Loucy (cell line): ENCODE measurements at regions not wholly inside any gene's neighbourhood (a gene's known extent, or its start where the extent isn't known, plus 50 kb on each side); places are given as distances from the start of the nearest gene placed in this dataset.
"Not testable (repeated sequence)": the region's sequence is repeated elsewhere in the genome, so short reads cannot be mapped to it uniquely, and the experiment has no call there.

Experiments used
- H2AFZ ChIP-seq: fragments of 200-600 bp; sonication (generic); 2 replicates; pipeline ENCODE4 v1.6.0; 2016; ENCODE audit warnings: antibody characterized with exemption, mild to moderate bottlenecking, low read length, moderate library complexity
- H3F3A ChIP-seq: fragments of 200-600 bp; 2 replicates; pipeline ENCODE4 v1.6.0; 2016; ENCODE audit warnings: antibody characterized with exemption, low read depth, mild to moderate bottlenecking
- H3K27me3 ChIP-seq: fragments of 200-600 bp; sonication (generic); 2 replicates; pipeline ENCODE4 v1.6.1; 2014; ENCODE audit warnings: low read length, mild to moderate bottlenecking; ENCODE audit not compliant: insufficient read depth, poor library complexity, severe bottlenecking
- H3K36me3 ChIP-seq: fragments of 200-600 bp; sonication (generic); 2 replicates; pipeline ENCODE4 v1.6.1; 2016; ENCODE audit warnings: low read length; ENCODE audit not compliant: insufficient read depth
- H3K4me1 ChIP-seq: fragments of 200-600 bp; sonication (generic); 2 replicates; pipeline ENCODE4 v1.5.1; 2014; ENCODE audit warnings: low read length, mild to moderate bottlenecking; ENCODE audit not compliant: insufficient read depth, poor library complexity, severe bottlenecking
- H3K4me2 ChIP-seq: fragments of 200-600 bp; sonication (generic); 2 replicates; pipeline ENCODE4 v1.6.0; 2014; ENCODE audit warnings: antibody characterized with exemption, low read length, low read depth, mild to moderate bottlenecking; ENCODE audit not compliant: poor library complexity, severe bottlenecking
- H3K4me3 ChIP-seq: fragments of 200-600 bp; sonication (generic); 2 replicates; pipeline ENCODE4 v1.5.1; 2014; ENCODE audit warnings: low read length, mild to moderate bottlenecking, mixed read lengths; ENCODE audit not compliant: poor library complexity, severe bottlenecking
- H3K79me2 ChIP-seq: fragments of 200-600 bp; sonication (generic); 2 replicates; pipeline ENCODE4 v1.6.1; 2014; ENCODE audit warnings: low read length; ENCODE audit not compliant: insufficient read depth
- H3K9ac ChIP-seq: fragments of 200-600 bp; sonication (generic); 2 replicates; pipeline ENCODE4 v1.6.0; 2014; ENCODE audit warnings: mild to moderate bottlenecking, low read depth, low read length, moderate library complexity; ENCODE audit not compliant: poor library complexity, severe bottlenecking
- H3K9me2 ChIP-seq: fragments of 200-600 bp; sonication (generic); replicated peaks from 2 replicates; pipeline ENCODE4 v1.6.1; 2016; ENCODE audit warnings: low read depth, low read length, mixed read lengths
- H3K9me3 ChIP-seq: fragments of 200-600 bp; sonication (generic); 2 replicates; pipeline ENCODE4 v1.6.1; 2014; ENCODE audit warnings: mild to moderate bottlenecking, antibody characterized with exemption, low read length, low read depth; ENCODE audit not compliant: insufficient read depth
- H4K20me1 ChIP-seq: fragments of 200-600 bp; sonication (generic); 2 replicates; pipeline ENCODE4 v1.6.0; 2014; ENCODE audit warnings: antibody characterized with exemption, low read length, mild to moderate bottlenecking; ENCODE audit not compliant: insufficient read depth, poor library complexity, severe bottlenecking
- CTCF ChIP-seq: fragments of 200-600 bp; sonication (generic); conservative IDR thresholded peaks from 2 replicates; pipeline ENCODE4 v1.5.1; 2014; ENCODE audit warnings: mild to moderate bottlenecking, antibody characterized with exemption, low read length
- EZH2phosphoT487 ChIP-seq: fragments of 200-600 bp; IDR thresholded peaks from 2 replicates; pipeline ENCODE4 v1.6.1; 2018; ENCODE audit warnings: antibody characterized with exemption, mild to moderate bottlenecking, moderate library complexity, borderline replicate concordance

- Histone ChIP-seq H3K4me1 (no peaks in the 10 kb centered on the region), H3K79me2 (no peaks in the 10 kb centered on the region), H3K9ac (no peak overlapping the region), H3K9me3 (no peaks in the 10 kb centered on the region), H3K36me3 (no peaks in the 10 kb centered on the region), H3F3A (no peaks in the 10 kb centered on the region), H4K20me1 (no peaks in the 10 kb centered on the region), H3K27me3 (no peaks in the 10 kb centered on the region), H3K9me2 (no peaks in the 10 kb centered on the region), H3K4me2 (no peak overlapping the region), H3K4me3 (no peak overlapping the region), H2AFZ (no peak overlapping the region)
- TF ChIP-seq CTCF, result no peak
- no peak for TF ChIP-seq EZH2phosphoT487
Measured at GRCh38 chr6:74891349-74891831, 314.5 kb downstream of the COL12A1 start.

DNA sequence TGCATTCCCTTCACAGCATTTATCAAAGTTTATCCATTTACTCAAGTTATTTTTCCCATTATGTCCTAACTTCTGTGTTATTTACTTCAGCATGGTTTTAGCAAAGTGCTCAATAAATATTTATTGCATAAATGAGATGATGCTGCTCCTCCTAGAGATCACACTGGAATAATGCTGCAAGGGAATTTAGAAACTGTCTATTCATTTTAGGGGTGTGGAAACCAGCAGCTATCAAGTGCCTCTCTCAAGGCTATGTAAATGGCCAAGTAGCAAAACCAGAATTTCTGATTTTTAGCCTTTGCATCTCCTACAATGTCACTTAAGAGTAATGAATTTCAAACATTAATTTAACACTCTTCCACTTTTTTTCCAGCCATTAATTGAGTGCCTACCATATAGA lies 316.2 kb downstream of the COL12A1 start:
- H3K27me3 ChIP-seq, result no peaks in the 10 kb centered on the region
- H3K4me3 ChIP-seq, result no peak overlapping the region
- H3K4me1 ChIP-seq, result no peaks in the 10 kb centered on the region
- no peak overlapping the region for H3K9ac ChIP-seq
- H3K79me2 ChIP-seq, result no peaks in the 10 kb centered on the region
- TF ChIP-seq CTCF (no peak), EZH2phosphoT487 (no peak)
- H3K36me3 ChIP-seq, result no peaks in the 10 kb centered on the region
- no peak overlapping the region for H2AFZ ChIP-seq
- H3K4me2 ChIP-seq, result no peak overlapping the region
- no peaks in the 10 kb centered on the region for H3K9me2 ChIP-seq
- H4K20me1 ChIP-seq, result no peaks in the 10 kb centered on the region
- H3K9me3 ChIP-seq, result no peaks in the 10 kb centered on the region
- H3F3A ChIP-seq, result no peaks in the 10 kb centered on the region

DNA sequence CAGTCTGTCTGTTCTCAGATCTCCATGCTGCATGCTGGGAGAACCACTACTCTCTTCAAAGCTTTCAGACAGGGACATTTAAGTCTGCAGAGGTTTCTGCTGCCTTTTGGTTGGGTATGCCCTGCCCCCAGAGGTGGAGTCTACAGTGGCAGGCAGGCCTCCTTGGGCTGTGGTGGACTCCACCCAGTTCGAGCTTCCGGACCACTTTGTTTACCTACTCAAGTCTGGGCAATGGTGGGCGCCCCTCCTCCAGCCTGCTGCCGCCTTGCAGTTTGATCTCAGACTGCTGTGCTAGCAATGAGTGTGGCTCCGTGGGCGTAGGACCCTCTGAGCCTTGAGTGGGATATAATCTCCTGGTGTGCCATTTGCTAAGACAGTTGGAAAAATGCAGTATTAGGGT lies 317.1 kb downstream of the COL12A1 start:
- H2AFZ ChIP-seq, H3K4me2 ChIP-seq, H3K9me3 ChIP-seq, H3F3A ChIP-seq, H3K9ac ChIP-seq, H3K36me3 ChIP-seq, H3K27me3 ChIP-seq, H3K4me3 ChIP-seq, H3K9me2 ChIP-seq, H4K20me1 ChIP-seq, H3K79me2 ChIP-seq, H3K4me1 ChIP-seq: not testable (repeated sequence)

DNA sequence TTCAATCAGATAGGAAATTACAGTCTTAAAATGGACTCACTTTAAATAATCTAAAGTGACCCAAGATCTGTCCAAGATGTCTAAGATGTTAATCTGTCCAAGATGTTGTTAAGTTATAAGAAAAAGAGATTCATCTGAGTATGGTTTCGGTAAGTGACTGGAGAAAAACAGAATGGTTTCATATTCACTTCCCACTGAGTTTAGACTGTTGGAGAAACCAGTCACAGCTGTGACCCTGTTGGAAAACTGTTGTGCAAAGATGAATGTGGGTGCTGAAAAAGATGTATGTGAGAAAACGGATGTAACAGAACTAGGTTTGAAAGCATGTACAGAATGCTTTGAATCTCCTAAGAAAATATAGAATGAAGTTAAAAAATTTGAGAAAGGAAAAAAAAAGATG lies 325.9 kb downstream of the COL12A1 start:
- no peaks in the 10 kb centered on the region for H3K79me2 ChIP-seq
- no peaks in the 10 kb centered on the region for H3K36me3 ChIP-seq
- H3K4me3 ChIP-seq, result no peak overlapping the region
- H2AFZ ChIP-seq, result no peak overlapping the region
- no peaks in the 10 kb centered on the region for H3K27me3 ChIP-seq
- H3K9me3 ChIP-seq, result no peaks in the 10 kb centered on the region
- H3K4me1 ChIP-seq, result no peaks in the 10 kb centered on the region
- no peak overlapping the region for H3K9ac ChIP-seq
- H4K20me1 ChIP-seq, result no peaks in the 10 kb centered on the region
- H3F3A ChIP-seq, result no peaks in the 10 kb centered on the region
- H3K4me2 ChIP-seq, result no peak overlapping the region
- TF ChIP-seq CTCF (no peak), EZH2phosphoT487 (no peak)
- no peaks in the 10 kb centered on the region for H3K9me2 ChIP-seq
